HG03342 (cell line): ENCODE measurements at regions not wholly inside any gene's neighbourhood (a gene's known extent, or its start where the extent isn't known, plus 50 kb on each side); places are given as distances from the start of the nearest gene placed in this dataset.
A peak's percentile ranks its signal among the peaks of the same experiment; 100 is the strongest.
"Not testable (repeated sequence)": the region's sequence is repeated elsewhere in the genome, so short reads cannot be mapped to it uniquely, and the experiment has no call there.

ENCODE experiments used
- ATAC-seq: cut with Tn5 transposase; IDR thresholded peaks from one replicate; pipeline ENCODE4 v1.9.1; 2021; ENCODE audit warnings: mild to moderate bottlenecking, moderate library complexity; ENCODE audit not compliant: unreplicated experiment

GRCh38 chr12:94863321-94864035, 140.0 kb downstream of the NDUFA12 start:
- ATAC-seq = no peak

DNA sequence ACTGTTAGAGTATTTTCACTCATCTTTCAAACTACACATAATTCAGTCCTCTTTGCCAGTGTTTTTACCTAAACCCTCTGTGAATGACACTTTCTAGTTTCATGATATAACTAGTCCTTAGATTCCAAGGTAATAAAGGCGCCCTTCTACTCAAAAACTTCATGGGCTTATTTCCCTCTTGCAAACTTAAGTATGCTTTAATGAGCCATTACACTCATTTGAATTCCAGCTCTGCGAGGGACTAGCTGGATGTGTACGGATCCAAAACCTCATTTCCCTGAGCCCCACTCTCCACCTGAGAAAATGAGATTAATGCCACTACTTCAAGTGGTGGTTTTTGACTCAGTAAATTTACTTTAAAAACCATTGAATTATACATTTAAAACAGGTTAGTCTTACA, 141.1 kb downstream of the NDUFA12 start:
- ATAC-seq = no peak

- ATAC-seq = no peak
These were observed 147.2 kb downstream of the NDUFA12 start for GRCh38 chr12:94856324-94856723.

GRCh38 chr12:94855853-94856252, 147.6 kb downstream of the NDUFA12 start:
- no peak for ATAC-seq

- no peak for ATAC-seq
These were observed 152.0 kb downstream of the NDUFA12 start for GRCh38 chr12:94851396-94852028.

- ATAC-seq = no peak
These were observed 154.0 kb downstream of the NDUFA12 start for GRCh38 chr12:94849411-94849976.

DNA sequence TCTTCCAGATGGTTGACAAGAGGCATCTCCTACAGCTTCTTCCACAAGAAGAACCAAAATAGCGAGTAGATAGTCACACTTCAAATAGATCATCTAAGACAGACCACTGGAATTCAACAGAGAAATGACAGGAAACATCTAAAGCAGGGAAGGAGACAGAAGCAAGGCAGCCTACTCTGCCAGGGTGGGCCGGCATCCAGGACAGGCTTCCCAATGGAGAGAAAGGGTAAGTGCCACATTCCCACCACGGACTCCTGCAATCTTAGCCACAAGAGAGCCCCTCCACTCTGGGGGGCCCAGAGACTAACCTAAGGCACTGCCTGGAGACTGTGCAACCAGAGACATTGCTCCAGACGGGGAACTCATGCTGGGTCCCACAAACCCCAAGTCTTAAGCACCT, 154.5 kb downstream of the NDUFA12 start:
- ATAC-seq = no peak

- ATAC-seq = no peak
These were observed 158.4 kb downstream of the NDUFA12 start for GRCh38 chr12:94845110-94845509.

DNA sequence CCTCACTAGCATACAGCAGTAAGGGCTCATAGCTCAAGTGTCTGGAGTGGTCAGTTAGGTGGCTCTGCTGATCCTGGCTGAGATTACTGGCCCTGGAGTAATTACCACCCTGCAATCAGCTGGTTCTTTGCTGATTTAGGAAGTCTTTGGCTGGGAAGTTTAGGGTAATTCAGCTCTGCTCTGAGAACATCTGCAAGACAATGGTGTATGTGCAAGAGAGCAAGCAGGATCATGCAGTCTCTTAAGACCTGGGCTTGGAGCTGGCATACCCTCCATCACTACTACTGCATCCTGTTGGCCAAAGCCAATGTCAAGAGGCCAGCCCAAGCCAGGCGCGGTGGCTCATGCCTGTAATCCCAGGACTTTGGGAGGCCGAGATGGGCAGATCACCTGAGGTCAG, 159.0 kb downstream of the NDUFA12 start:
- no peak for ATAC-seq

DNA sequence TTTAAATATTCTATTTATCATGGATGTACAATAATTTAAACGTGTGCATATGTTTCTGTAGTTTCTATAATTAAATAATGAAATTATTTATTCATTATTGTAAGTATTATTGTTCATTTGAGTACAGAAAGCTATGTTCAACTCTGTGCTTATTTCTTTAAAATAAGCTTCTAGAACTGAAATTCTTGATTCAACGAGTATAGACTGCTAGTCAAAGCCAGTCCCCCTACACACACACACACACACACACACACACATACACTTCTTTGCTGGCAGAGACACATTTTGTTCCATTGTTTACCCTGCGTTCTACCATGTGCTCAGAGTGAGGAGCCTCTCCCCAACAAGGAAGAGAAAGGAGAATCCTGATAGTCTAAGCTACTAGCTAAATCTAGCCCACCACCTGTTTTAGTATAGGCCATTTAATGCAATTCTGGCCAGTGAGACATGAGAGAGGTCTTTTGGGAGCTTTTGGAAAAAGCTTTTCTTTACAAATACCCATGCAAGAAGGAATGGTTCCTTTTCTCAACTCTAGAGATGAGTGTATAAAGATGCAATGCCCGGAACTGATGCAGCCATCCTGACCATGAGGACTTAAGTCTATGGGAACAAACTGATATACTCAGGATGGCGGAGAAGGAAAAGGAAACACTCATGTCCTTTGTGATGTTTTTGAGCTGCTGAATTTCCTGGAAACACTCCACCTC, 161.4 kb downstream of the NDUFA12 start:
- no peak for ATAC-seq

- ATAC-seq = no peak
These were observed 162.3 kb downstream of the NDUFA12 start for GRCh38 chr12:94841177-94841576.

DNA sequence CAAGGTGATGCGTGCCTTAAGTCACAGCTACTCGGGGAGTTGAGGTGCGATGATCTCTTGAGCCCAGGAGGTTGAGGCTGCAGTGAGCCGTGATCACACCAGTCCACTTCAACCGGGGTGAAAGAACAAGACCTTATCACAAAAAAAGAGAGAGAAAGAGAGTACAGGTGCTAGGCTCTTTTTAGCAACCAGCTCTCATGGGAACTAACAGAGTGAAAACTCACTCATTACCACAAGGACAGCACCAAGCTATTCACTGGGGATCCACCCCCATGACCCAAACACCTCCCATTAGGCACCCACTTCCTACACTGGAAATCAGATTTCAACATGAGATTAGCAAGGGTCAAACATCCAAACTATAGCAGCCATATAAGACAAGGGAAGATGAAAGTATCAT, 164.2 kb downstream of the NDUFA12 start:
- ATAC-seq = peak; percentile 69

GRCh38 chr12:94836952-94837670, 166.4 kb downstream of the NDUFA12 start:
- not testable (repeated sequence) for ATAC-seq

GRCh38 chr12:94834036-94834625, 169.4 kb downstream of the NDUFA12 start:
- ATAC-seq = no peak

GRCh38 chr12:94832780-94833681, 170.5 kb downstream of the NDUFA12 start:
- no peak for ATAC-seq

GRCh38 chr12:94832105-94832504, 171.4 kb downstream of the NDUFA12 start:
- ATAC-seq = no peak

DNA sequence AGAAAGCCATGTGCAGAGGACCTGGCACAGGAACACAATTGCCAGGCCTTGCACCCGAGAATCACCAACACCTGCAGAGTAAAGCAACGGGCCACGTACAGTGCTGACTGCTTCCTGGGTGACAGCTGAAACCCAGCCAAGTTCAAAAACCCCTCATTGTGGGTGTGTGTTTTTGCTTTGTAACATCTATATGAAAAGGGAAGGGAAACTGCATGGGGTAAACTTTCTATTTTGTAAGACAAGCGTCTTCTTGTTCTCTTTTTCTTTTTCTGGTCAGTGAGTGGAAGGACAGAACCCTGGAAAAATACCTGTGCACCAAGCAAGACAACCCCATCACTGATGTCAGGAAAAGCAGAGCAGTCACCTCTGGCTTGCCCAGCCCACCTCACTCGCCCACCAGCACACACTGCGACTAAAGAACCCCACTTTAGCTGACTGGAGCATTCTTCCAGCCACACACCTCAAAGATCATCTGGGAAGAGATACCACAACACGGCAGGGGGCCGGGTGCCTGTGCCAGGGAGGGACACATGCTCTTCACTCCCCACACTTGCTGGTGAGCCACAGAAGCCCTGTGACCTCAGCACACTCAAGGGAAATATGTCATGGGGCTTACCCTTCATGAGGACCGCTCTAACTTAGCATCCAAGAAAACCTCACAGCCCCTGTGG, 172.3 kb downstream of the NDUFA12 start:
- ATAC-seq = peak; percentile 88

- no peak for ATAC-seq
These were observed 173.9 kb downstream of the NDUFA12 start for GRCh38 chr12:94829552-94829951.

DNA sequence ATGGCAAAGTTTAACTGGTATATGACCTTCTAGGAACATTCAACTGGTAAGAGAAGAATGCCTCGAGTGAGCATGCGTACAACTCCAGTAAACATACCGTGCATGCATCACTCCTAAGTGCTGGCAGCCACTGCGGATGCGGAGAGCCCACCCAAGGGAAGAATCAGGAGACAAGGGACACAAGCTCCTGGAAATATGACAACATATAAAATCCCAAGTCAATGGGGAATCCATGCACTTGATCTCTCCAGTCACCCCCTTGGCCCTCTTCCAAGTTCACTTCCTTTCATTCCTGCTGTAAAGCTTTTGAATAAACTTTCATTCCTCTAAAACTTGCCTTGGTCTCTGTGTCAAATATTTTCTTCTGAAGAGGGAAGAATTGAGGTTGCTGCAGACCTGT, 168.7 kb upstream of the TMCC3 start:
- ATAC-seq = no peak
